ENCODE measurements at regions not wholly inside any gene's neighbourhood (a gene's known extent, or its start where the extent isn't known, plus 50 kb on each side); places are given as distances from the start of the nearest gene placed in this dataset.

DNA sequence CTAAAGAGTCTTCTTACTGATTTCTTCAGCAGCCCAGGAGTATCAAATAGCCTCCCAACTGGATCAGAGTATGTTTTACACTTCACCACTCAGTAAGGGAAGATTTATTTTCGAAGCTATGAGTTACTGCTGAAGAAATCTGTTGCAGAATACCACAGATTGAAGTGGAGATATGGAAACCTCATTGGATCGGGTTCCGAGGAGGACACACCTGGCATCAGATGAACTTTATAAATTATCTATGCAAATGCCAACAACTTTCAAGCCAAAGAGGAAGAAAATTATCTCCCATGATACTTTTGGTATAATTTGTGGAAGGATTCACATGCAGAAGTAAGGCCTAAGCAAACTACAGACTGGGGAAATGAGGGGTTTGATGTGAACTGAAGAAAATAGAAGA lies 515.9 kb upstream of the NDST4 start:
- Histone ChIP-seq H2AFZ (no peak overlapping the region), H3K27ac (ENCODE audit: low read depth) (no peak overlapping the region), H3K79me2 (replicated peaks; ENCODE audit: insufficient read depth) (no peaks in the 10 kb centered on the region), H3K36me3 (ENCODE audit: insufficient read depth) (no peaks in the 10 kb centered on the region), H3K4me1 (ENCODE audit: insufficient read depth) (no peaks in the 10 kb centered on the region), H3K9me2 (ENCODE audit: insufficient read depth) (no peaks in the 10 kb centered on the region), H3F3A (replicated peaks; ENCODE audit: low read depth) (no peaks in the 10 kb centered on the region), H3K4me2 (no peak overlapping the region), H3K4me3 (no peak overlapping the region), H3K27me3 (ENCODE audit: insufficient read depth) (no peaks in the 10 kb centered on the region), H4K20me1 (replicated peaks; ENCODE audit: insufficient read depth) (no peaks in the 10 kb centered on the region)
- Mint-ChIP-seq H3K9me3 (no peaks in the 10 kb centered on the region; the same call in 2 of the 3 replicates), H3K4me1 (peaks cover 3% of the 10 kb centered on the region; the same call in 2 of the 3 replicates), H3K4me3 (no peak overlapping the region), H3K27me3 (ENCODE audit: insufficient read depth, low read depth, poor library complexity) (no peaks in the 10 kb centered on the region), H3K27ac (no peak overlapping the region), H3K36me3 (ENCODE audit: low read depth) (no peaks in the 10 kb centered on the region)
- DNase-seq (ENCODE audit: low spot score), result no peak
- no peak for ATAC-seq
- TF ChIP-seq EZH2 (IDR thresholded peaks at IDR 0.05; ENCODE audit: low read depth, unreplicated experiment) (no peak), STAT1 (IDR thresholded peaks at IDR 0.05; ENCODE audit: unreplicated experiment) (no peak), EZH2phosphoT487 (IDR thresholded peaks at IDR 0.05; ENCODE audit: unreplicated experiment) (no peak), ZNF331 (CRISPR knock-in tag; IDR thresholded peaks at IDR 0.05; ENCODE audit: low read depth) (no peak), JUNB (IDR thresholded peaks at IDR 0.05; ENCODE audit: unreplicated experiment) (no peak), NANOG (IDR thresholded peaks at IDR 0.05; ENCODE audit: borderline replicate concordance) (no peak), REST (IDR thresholded peaks at IDR 0.05; ENCODE audit: unreplicated experiment) (no peak), ZNF114 (CRISPR knock-in tag; IDR thresholded peaks at IDR 0.05) (no peak), CREB1 (CRISPR knock-in tag; IDR thresholded peaks at IDR 0.05; ENCODE audit: low read depth) (no peak), POLR2AphosphoS5 (IDR thresholded peaks at IDR 0.05; ENCODE audit: low read depth) (no peak)
- TF ChIP-seq, protein P1, sequence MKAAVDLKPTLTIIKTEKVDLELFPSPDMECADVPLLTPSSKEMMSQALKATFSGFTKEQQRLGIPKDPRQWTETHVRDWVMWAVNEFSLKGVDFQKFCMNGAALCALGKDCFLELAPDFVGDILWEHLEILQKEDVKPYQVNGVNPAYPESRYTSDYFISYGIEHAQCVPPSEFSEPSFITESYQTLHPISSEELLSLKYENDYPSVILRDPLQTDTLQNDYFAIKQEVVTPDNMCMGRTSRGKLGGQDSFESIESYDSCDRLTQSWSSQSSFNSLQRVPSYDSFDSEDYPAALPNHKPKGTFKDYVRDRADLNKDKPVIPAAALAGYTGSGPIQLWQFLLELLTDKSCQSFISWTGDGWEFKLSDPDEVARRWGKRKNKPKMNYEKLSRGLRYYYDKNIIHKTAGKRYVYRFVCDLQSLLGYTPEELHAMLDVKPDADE (IDR thresholded peaks at IDR 0.05), result no peak

DNA sequence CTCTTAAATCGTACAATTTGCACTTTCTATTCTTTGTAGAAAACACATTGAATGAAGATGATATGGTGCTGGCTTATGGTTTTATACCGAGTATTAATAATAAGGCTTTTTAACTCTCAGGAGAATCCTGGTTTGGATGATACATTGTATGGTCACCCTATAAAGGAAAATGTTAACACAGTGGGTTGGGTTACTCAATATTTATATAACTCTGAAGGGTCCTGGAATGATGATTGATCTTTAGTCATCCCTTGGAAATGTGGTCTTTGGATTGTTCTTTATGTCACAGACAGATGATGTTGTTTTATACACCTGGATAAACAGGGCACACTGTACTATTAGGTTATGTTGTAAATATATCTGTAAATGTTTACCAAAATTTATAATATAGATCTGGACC lies 496.2 kb upstream of the NDST4 start:
- no peak overlapping the region for H3K4me3 Mint-ChIP-seq
- TF ChIP-seq NANOG (IDR thresholded peaks at IDR 0.05; ENCODE audit: borderline replicate concordance), result no peak
- TF ChIP-seq JUNB (IDR thresholded peaks at IDR 0.05; ENCODE audit: unreplicated experiment), result no peak
- TF ChIP-seq EZH2phosphoT487 (IDR thresholded peaks at IDR 0.05; ENCODE audit: unreplicated experiment), result no peak
- TF ChIP-seq, protein P2, sequence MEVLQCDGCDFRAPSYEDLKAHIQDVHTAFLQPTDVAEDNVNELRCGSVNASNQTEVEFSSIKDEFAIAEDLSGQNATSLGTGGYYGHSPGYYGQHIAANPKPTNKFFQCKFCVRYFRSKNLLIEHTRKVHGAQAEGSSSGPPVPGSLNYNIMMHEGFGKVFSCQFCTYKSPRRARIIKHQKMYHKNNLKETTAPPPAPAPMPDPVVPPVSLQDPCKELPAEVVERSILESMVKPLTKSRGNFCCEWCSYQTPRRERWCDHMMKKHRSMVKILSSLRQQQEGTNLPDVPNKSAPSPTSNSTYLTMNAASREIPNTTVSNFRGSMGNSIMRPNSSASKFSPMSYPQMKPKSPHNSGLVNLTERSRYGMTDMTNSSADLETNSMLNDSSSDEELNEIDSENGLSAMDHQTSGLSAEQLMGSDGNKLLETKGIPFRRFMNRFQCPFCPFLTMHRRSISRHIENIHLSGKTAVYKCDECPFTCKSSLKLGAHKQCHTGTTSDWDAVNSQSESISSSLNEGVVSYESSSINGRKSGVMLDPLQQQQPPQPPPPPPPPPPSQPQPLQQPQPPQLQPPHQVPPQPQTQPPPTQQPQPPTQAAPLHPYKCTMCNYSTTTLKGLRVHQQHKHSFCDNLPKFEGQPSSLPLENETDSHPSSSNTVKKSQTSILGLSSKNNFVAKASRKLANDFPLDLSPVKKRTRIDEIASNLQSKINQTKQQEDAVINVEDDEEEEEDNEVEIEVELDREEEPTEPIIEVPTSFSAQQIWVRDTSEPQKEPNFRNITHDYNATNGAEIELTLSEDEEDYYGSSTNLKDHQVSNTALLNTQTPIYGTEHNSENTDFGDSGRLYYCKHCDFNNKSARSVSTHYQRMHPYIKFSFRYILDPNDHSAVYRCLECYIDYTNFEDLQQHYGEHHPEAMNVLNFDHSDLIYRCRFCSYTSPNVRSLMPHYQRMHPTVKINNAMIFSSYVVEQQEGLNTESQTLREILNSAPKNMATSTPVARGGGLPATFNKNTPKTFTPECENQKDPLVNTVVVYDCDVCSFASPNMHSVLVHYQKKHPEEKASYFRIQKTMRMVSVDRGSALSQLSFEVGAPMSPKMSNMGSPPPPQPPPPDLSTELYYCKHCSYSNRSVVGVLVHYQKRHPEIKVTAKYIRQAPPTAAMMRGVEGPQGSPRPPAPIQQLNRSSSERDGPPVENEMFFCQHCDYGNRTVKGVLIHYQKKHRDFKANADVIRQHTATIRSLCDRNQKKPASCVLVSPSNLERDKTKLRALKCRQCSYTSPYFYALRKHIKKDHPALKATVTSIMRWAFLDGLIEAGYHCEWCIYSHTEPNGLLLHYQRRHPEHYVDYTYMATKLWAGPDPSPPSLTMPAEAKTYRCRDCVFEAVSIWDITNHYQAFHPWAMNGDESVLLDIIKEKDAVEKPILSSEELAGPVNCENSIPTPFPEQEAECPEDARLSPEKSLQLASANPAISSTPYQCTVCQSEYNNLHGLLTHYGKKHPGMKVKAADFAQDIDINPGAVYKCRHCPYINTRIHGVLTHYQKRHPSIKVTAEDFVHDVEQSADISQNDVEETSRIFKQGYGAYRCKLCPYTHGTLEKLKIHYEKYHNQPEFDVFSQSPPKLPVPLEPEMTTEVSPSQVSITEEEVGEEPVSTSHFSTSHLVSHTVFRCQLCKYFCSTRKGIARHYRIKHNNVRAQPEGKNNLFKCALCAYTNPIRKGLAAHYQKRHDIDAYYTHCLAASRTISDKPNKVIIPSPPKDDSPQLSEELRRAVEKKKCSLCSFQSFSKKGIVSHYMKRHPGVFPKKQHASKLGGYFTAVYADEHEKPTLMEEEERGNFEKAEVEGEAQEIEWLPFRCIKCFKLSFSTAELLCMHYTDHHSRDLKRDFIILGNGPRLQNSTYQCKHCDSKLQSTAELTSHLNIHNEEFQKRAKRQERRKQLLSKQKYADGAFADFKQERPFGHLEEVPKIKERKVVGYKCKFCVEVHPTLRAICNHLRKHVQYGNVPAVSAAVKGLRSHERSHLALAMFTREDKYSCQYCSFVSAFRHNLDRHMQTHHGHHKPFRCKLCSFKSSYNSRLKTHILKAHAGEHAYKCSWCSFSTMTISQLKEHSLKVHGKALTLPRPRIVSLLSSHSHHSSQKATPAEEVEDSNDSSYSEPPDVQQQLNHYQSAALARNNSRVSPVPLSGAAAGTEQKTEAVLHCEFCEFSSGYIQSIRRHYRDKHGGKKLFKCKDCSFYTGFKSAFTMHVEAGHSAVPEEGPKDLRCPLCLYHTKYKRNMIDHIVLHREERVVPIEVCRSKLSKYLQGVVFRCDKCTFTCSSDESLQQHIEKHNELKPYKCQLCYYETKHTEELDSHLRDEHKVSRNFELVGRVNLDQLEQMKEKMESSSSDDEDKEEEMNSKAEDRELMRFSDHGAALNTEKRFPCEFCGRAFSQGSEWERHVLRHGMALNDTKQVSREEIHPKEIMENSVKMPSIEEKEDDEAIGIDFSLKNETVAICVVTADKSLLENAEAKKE (CRISPR knock-in tag; IDR thresholded peaks at IDR 0.05), result no peak
- no peak for TF ChIP-seq ZNF114 (CRISPR knock-in tag; IDR thresholded peaks at IDR 0.05)
- TF ChIP-seq ZNF331 (CRISPR knock-in tag; IDR thresholded peaks at IDR 0.05; ENCODE audit: low read depth), result no peak

More for the DNA sequence above, 496.2 kb upstream of the NDST4 start:
- peaks cover 1% of the 10 kb centered on the region for H3K27me3 Mint-ChIP-seq (ENCODE audit: insufficient read depth, low read depth, poor library complexity)
- H3K4me1 ChIP-seq (ENCODE audit: insufficient read depth), result no peaks in the 10 kb centered on the region
- no peaks in the 10 kb centered on the region for H3K9me2 ChIP-seq (ENCODE audit: insufficient read depth)
- no peaks in the 10 kb centered on the region for H4K20me1 ChIP-seq (replicated peaks; ENCODE audit: insufficient read depth)
- H3K4me1 Mint-ChIP-seq, result no peaks in the 10 kb centered on the region
- ATAC-seq (no peak), DNase-seq (ENCODE audit: low spot score) (no peak)
- no peak overlapping the region for H3K27ac Mint-ChIP-seq
- no peak overlapping the region for H2AFZ ChIP-seq
- H3K79me2 ChIP-seq (replicated peaks; ENCODE audit: insufficient read depth), result no peaks in the 10 kb centered on the region
- no peaks in the 10 kb centered on the region for H3K27me3 ChIP-seq (ENCODE audit: insufficient read depth)
- H3K27ac ChIP-seq (ENCODE audit: low read depth), result no peak overlapping the region
- no peaks in the 10 kb centered on the region for H3K9me3 Mint-ChIP-seq
- no peaks in the 10 kb centered on the region for H3K36me3 ChIP-seq (ENCODE audit: insufficient read depth)
- H3F3A ChIP-seq (replicated peaks; ENCODE audit: low read depth), result no peaks in the 10 kb centered on the region
- H3K4me3 ChIP-seq, result no peak overlapping the region
- H3K36me3 Mint-ChIP-seq (ENCODE audit: low read depth), result no peaks in the 10 kb centered on the region
- H3K4me2 ChIP-seq, result no peak overlapping the region

Data from GM23338 (cell line).